Stimulated activated CD4-positive, alpha-beta T cell treated with anti-CD3 and anti-CD28 coated beads, Interleukin-15, amount 100 ng/mL, for 1 hour (primary cell): ENCODE measurements at regions not wholly inside any gene's neighbourhood (a gene's known extent, or its start where the extent isn't known, plus 50 kb on each side); places are given as distances from the start of the nearest gene placed in this dataset.
"Not testable (repeated sequence)": the region's sequence is repeated elsewhere in the genome, so short reads cannot be mapped to it uniquely, and the experiment has no call there.

Experiments used
- DNase-seq, 2 donors: peaks; one replicate each; pipeline ENCODE4 v3.0.0-alpha.2; 2020; ENCODE audit warnings: low read depth in 1 of 2, low spot score in 1 of 2

- DNase-seq: no peak
Measured at GRCh38 chr4:106869551-106869950, 166.6 kb downstream of the DKK2 start.

GRCh38 chr4:106868381-106869035, 167.6 kb downstream of the DKK2 start:
- no peak for DNase-seq

GRCh38 chr4:106864231-106864630, 171.9 kb downstream of the DKK2 start:
- DNase-seq: no peak

GRCh38 chr4:106854569-106855351, 181.4 kb downstream of the DKK2 start:
- DNase-seq: no peak

GRCh38 chr4:106852426-106852825, 183.7 kb downstream of the DKK2 start:
- DNase-seq: no peak

GRCh38 chr4:106851726-106852125, 184.4 kb downstream of the DKK2 start:
- DNase-seq: no peak

GRCh38 chr4:106850691-106851090, 185.4 kb downstream of the DKK2 start:
- DNase-seq: no peak

GRCh38 chr4:106835919-106836318, 200.2 kb downstream of the DKK2 start:
- no peak for DNase-seq

GRCh38 chr4:106830879-106831278, 205.2 kb downstream of the DKK2 start:
- DNase-seq: no peak

- no peak for DNase-seq
Measured at GRCh38 chr4:106818764-106819163, 217.3 kb downstream of the DKK2 start.

- no peak for DNase-seq
Measured at GRCh38 chr4:106816496-106816895, 219.6 kb downstream of the DKK2 start.

- no peak for DNase-seq
Measured at GRCh38 chr4:106810122-106810521, 226.0 kb downstream of the DKK2 start.

- DNase-seq: no peak
Measured at GRCh38 chr4:106809076-106809475, 227.0 kb downstream of the DKK2 start.

GRCh38 chr4:106806158-106806797, 229.8 kb downstream of the DKK2 start:
- no peak for DNase-seq

GRCh38 chr4:106803083-106803482, 233.0 kb downstream of the DKK2 start:
- no peak for DNase-seq

- no peak for DNase-seq
Measured at GRCh38 chr4:106801386-106801785, 234.7 kb downstream of the DKK2 start.

- no peak for DNase-seq
Measured at GRCh38 chr4:106796876-106797275, 239.2 kb downstream of the DKK2 start.

GRCh38 chr4:106795326-106795725, 240.8 kb downstream of the DKK2 start:
- no peak for DNase-seq

GRCh38 chr4:106793933-106794332, 242.2 kb downstream of the DKK2 start:
- no peak for DNase-seq

- DNase-seq: no peak
Measured at GRCh38 chr4:106775636-106776035, 260.5 kb downstream of the DKK2 start.

GRCh38 chr4:106774055-106774454, 262.1 kb downstream of the DKK2 start:
- not testable (repeated sequence) for DNase-seq
